Uterus (tissue), 3 donors: ENCODE measurements at regions not wholly inside any gene's neighbourhood (a gene's known extent, or its start where the extent isn't known, plus 50 kb on each side); places are given as distances from the start of the nearest gene placed in this dataset.

Experiments used
- DNase-seq, 2 donors: peaks; one replicate each; pipeline ENCODE4 v3.0.0-alpha.2; 2019 to 2020
- H3K27ac ChIP-seq, 2 donors: fragments of 200-600 bp; sonication (generic); 1 replicate in 1 of 2; 2 replicates in 1 of 2; pipeline ENCODE4 v1.5.1; 2016 to 2018
- H3K27me3 ChIP-seq, 2 donors: fragments of 200-600 bp; sonication (generic); one replicate each; pipeline ENCODE4 v1.5.1; 2018 to 2019; ENCODE audit warnings: control low read depth in 1 of 2
- H3K36me3 ChIP-seq, 2 donors: fragments of 200-600 bp; sonication (generic); one replicate each; pipeline ENCODE4 v1.5.1; 2019; ENCODE audit warnings: control low read depth in 1 of 2
- H3K4me1 ChIP-seq, 2 donors: fragments of 200-600 bp; sonication (generic); one replicate each; pipeline ENCODE4 v1.5.1; 2018 to 2019; ENCODE audit warnings: control low read depth in 1 of 2
- H3K4me3 ChIP-seq, 2 donors: fragments of 200-600 bp; sonication (generic); 1 replicate in 1 of 2; 2 replicates in 1 of 2; pipeline ENCODE4 v1.5.1; 2018 to 2019; ENCODE audit warnings: mild to moderate bottlenecking in 1 of 2
- H3K9me3 ChIP-seq, 2 donors: fragments of 200-600 bp; sonication (generic); one replicate each; pipeline ENCODE4 v1.5.1; 2019; ENCODE audit warnings: control low read depth in 1 of 2
- POLR2A ChIP-seq, 2 donors: fragments of 450-650 bp; IDR thresholded peaks; one replicate each; pipeline ENCODE4 v1.6.1; 2016; ENCODE audit warnings: antibody characterized with exemption in 2 of 2, mild to moderate bottlenecking in 1 of 2, moderate library complexity in 1 of 2
- intact Hi-C: fragments of 100-400 bp; cut with DNase I; formaldehyde crosslinking; loops from one replicate; pipeline ENCODE4 v1.15.1; 2023; ENCODE audit warnings: low total_unique reads
- TF ChIP-seq, protein P1 (sequence below), 4 experiments: fragments of 200-600 bp in 2 of 4; fragments of 450-650 bp in 2 of 4; sonication (generic) in 2 of 4; IDR thresholded peaks; one replicate each; pipeline ENCODE4 v1.5.1; 2016 to 2019; ENCODE audit warnings: antibody characterized with exemption in 4 of 4, mild to moderate bottlenecking in 2 of 4, moderate library complexity in 1 of 4
- donor health status: DM: yes; HTN: yes; CAD: no.

DNA sequence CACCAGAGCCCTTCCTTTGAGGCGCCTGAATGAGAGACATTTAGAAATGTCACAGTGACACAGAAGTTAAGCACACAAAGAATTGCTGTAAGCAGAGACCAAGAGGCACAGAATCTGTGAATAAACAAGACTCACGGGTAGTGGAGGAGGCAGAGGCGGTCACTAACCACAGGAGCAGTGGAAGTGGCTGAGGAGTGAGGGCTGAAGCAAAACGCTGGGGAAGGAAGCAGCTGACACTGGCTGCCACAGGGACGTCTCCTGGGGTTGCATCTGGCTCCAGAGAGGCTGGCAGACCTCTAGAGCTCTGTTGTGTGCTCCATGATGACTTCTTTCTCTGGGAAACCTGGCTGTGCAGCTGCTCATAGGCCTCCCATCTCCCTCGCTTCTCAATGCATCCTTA, 65.0 kb upstream of the SLC2A12 start:
- Histone ChIP-seq H3K27me3 (no peaks in the 10 kb centered on the region), H3K4me1 (no peaks in the 10 kb centered on the region), H3K9me3 (no peaks in the 10 kb centered on the region), H3K4me3 (no peak overlapping the region), H3K27ac (no peak overlapping the region), H3K36me3 (no peaks in the 10 kb centered on the region)
- TF ChIP-seq, protein P1, sequence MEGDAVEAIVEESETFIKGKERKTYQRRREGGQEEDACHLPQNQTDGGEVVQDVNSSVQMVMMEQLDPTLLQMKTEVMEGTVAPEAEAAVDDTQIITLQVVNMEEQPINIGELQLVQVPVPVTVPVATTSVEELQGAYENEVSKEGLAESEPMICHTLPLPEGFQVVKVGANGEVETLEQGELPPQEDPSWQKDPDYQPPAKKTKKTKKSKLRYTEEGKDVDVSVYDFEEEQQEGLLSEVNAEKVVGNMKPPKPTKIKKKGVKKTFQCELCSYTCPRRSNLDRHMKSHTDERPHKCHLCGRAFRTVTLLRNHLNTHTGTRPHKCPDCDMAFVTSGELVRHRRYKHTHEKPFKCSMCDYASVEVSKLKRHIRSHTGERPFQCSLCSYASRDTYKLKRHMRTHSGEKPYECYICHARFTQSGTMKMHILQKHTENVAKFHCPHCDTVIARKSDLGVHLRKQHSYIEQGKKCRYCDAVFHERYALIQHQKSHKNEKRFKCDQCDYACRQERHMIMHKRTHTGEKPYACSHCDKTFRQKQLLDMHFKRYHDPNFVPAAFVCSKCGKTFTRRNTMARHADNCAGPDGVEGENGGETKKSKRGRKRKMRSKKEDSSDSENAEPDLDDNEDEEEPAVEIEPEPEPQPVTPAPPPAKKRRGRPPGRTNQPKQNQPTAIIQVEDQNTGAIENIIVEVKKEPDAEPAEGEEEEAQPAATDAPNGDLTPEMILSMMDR (IDR thresholded peaks at IDR 0.05), result no peak
- no peak for TF ChIP-seq POLR2A (IDR thresholded peaks at IDR 0.05)
- DNase-seq, result no peak
- intact Hi-C loops, result no loop called here

GRCh38 chr6:134115715-134116074, 63.3 kb upstream of the SLC2A12 start:
- no peak overlapping the region for H3K4me3 ChIP-seq
- no peaks in the 10 kb centered on the region for H3K36me3 ChIP-seq
- no peaks in the 10 kb centered on the region for H3K4me1 ChIP-seq
- no peak overlapping the region for H3K27ac ChIP-seq
- no peak for DNase-seq
- no peaks in the 10 kb centered on the region for H3K9me3 ChIP-seq
- H3K27me3 ChIP-seq, result no peaks in the 10 kb centered on the region
- TF ChIP-seq POLR2A (IDR thresholded peaks at IDR 0.05), result no peak
- intact Hi-C loops, result no loop called here

- no peaks in the 10 kb centered on the region for H3K36me3 ChIP-seq
- H3K4me1 ChIP-seq, result no peaks in the 10 kb centered on the region
- H3K9me3 ChIP-seq, result no peaks in the 10 kb centered on the region
- no peak overlapping the region for H3K27ac ChIP-seq
- H3K27me3 ChIP-seq, result no peaks in the 10 kb centered on the region
- TF ChIP-seq, protein P1 (IDR thresholded peaks at IDR 0.05), result no peak
- no peak for TF ChIP-seq POLR2A (IDR thresholded peaks at IDR 0.05)
- intact Hi-C loops, result no loop called here
- no peak overlapping the region for H3K4me3 ChIP-seq
- no peak for DNase-seq
Observed at GRCh38 chr6:134114918-134115714, 62.7 kb upstream of the SLC2A12 start.

DNA sequence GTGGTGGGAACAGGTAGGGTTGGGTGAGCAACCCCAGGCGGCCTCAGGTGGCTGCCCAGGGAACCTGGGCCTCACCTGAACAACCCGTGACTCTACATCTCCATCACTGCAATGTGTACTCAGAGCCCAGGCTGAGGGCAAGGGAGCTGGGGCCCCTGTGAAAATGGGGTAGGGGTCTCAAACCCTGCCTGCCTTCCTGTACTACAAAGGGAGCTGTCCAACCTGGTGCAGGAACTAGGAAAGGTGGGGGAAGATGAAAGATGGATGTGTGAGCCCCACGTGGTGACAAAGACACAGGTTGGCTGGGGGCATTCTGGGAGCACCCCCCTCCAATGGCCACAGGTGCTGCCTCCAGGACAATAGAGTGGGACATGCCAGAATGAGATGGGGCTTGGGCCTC, 62.1 kb upstream of the SLC2A12 start:
- TF ChIP-seq, protein P1 (IDR thresholded peaks at IDR 0.05), result no peak
- no peak for TF ChIP-seq POLR2A (IDR thresholded peaks at IDR 0.05)
- no peaks in the 10 kb centered on the region for H3K9me3 ChIP-seq
- no peak for DNase-seq
- H3K4me3 ChIP-seq, result no peak overlapping the region
- no peaks in the 10 kb centered on the region for H3K36me3 ChIP-seq
- H3K4me1 ChIP-seq, result no peaks in the 10 kb centered on the region
- H3K27me3 ChIP-seq, result no peaks in the 10 kb centered on the region
- H3K27ac ChIP-seq, result no peak overlapping the region
- intact Hi-C loops, result no loop called here

DNA sequence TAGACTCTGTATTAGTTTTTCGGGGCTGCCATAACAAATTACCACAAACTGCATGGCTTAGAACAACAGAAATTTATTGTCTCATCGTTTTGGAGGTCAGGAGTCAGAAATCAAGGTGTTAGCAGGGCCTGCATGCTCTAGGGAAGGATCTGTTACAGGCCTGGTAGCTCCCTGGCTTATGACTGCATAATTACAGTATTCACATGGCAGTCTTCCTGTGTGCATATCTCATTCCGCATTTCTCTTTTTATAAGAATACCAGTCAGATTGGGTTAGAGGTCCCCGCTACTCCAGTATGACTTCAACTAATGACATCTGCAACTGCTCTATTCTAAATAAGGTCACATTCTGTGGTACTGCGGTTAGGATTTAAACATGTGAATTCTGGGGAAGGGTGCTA, 59.3 kb upstream of the SLC2A12 start:
- Histone ChIP-seq H3K4me1 (no peaks in the 10 kb centered on the region), H3K9me3 (no peaks in the 10 kb centered on the region), H3K4me3 (no peak overlapping the region), H3K27me3 (no peaks in the 10 kb centered on the region), H3K27ac (no peak overlapping the region), H3K36me3 (no peaks in the 10 kb centered on the region)
- intact Hi-C loops, result no loop called here
- DNase-seq, result no peak
- TF ChIP-seq POLR2A (IDR thresholded peaks at IDR 0.05), result no peak
- TF ChIP-seq, protein P1 (IDR thresholded peaks at IDR 0.05), result no peak
